ENCODE measurements at regions not wholly inside any gene's neighbourhood (a gene's known extent, or its start where the extent isn't known, plus 50 kb on each side); places are given as distances from the start of the nearest gene placed in this dataset.

GRCh38 chr16:79715061-79715460, 114.5 kb upstream of the MAF start:
- Histone ChIP-seq H3K27ac (no peak overlapping the region), H3K9me3 (ENCODE audit: low read depth, low read length) (no peaks in the 10 kb centered on the region), H3K9ac (ENCODE audit: insufficient read length) (no peak overlapping the region), H3K36me3 (ENCODE audit: insufficient read depth, low read length) (no peaks in the 10 kb centered on the region), H3K4me3 (no peak overlapping the region)
- DNase-seq (ENCODE audit: low read depth, low spot score): no peak
- TF ChIP-seq FOXP2 (optimal IDR thresholded peaks at IDR 0.05; ENCODE audit: control extremely low read depth, extremely low read length, insufficient read depth) (no peak), EZH2 (IDR thresholded peaks at IDR 0.05) (no peak), POLR2AphosphoS5 (IDR thresholded peaks at IDR 0.05; ENCODE audit: borderline replicate concordance, low read depth, low read length) (no peak)

GRCh38 chr16:79714440-79714839, 113.9 kb upstream of the MAF start:
- DNase-seq (ENCODE audit: low read depth, low spot score): no peak
- no peak for TF ChIP-seq POLR2AphosphoS5 (IDR thresholded peaks at IDR 0.05; ENCODE audit: borderline replicate concordance, low read depth, low read length)
- TF ChIP-seq FOXP2 (optimal IDR thresholded peaks at IDR 0.05; ENCODE audit: control extremely low read depth, extremely low read length, insufficient read depth): no peak
- TF ChIP-seq EZH2 (IDR thresholded peaks at IDR 0.05): no peak
- Histone ChIP-seq H3K9ac (ENCODE audit: insufficient read length) (no peak overlapping the region), H3K36me3 (ENCODE audit: insufficient read depth, low read length) (no peaks in the 10 kb centered on the region), H3K27ac (no peak overlapping the region), H3K9me3 (ENCODE audit: low read depth, low read length) (no peaks in the 10 kb centered on the region), H3K4me3 (no peak overlapping the region)

GRCh38 chr16:79713609-79714309, 113.2 kb upstream of the MAF start:
- Histone ChIP-seq H3K9ac (ENCODE audit: insufficient read length) (no peak overlapping the region), H3K36me3 (ENCODE audit: insufficient read depth, low read length) (no peaks in the 10 kb centered on the region), H3K4me3 (no peak overlapping the region), H3K9me3 (ENCODE audit: low read depth, low read length) (no peaks in the 10 kb centered on the region), H3K27ac (no peak overlapping the region)
- TF ChIP-seq POLR2AphosphoS5 (IDR thresholded peaks at IDR 0.05; ENCODE audit: borderline replicate concordance, low read depth, low read length) (no peak), FOXP2 (optimal IDR thresholded peaks at IDR 0.05; ENCODE audit: control extremely low read depth, extremely low read length, insufficient read depth) (no peak), EZH2 (IDR thresholded peaks at IDR 0.05) (no peak)
- DNase-seq (ENCODE audit: low read depth, low spot score): no peak

GRCh38 chr16:79712276-79712675, 111.7 kb upstream of the MAF start:
- DNase-seq (ENCODE audit: low read depth, low spot score): no peak
- no peaks in the 10 kb centered on the region for H3K9me3 ChIP-seq (ENCODE audit: low read depth, low read length)
- H3K36me3 ChIP-seq (ENCODE audit: insufficient read depth, low read length): no peaks in the 10 kb centered on the region
- no peak overlapping the region for H3K9ac ChIP-seq (ENCODE audit: insufficient read length)
- H3K4me3 ChIP-seq: no peak overlapping the region
- H3K27ac ChIP-seq: no peak overlapping the region
- no peak for TF ChIP-seq EZH2 (IDR thresholded peaks at IDR 0.05)
- TF ChIP-seq FOXP2 (optimal IDR thresholded peaks at IDR 0.05; ENCODE audit: control extremely low read depth, extremely low read length, insufficient read depth): no peak
- TF ChIP-seq POLR2AphosphoS5 (IDR thresholded peaks at IDR 0.05; ENCODE audit: borderline replicate concordance, low read depth, low read length): no peak

- no peaks in the 10 kb centered on the region for H3K9me3 ChIP-seq (ENCODE audit: low read depth, low read length)
- no peak overlapping the region for H3K27ac ChIP-seq
- TF ChIP-seq POLR2AphosphoS5 (IDR thresholded peaks at IDR 0.05; ENCODE audit: borderline replicate concordance, low read depth, low read length) (no peak), EZH2 (IDR thresholded peaks at IDR 0.05) (no peak), FOXP2 (optimal IDR thresholded peaks at IDR 0.05; ENCODE audit: control extremely low read depth, extremely low read length, insufficient read depth) (no peak)
- H3K4me3 ChIP-seq: no peak overlapping the region
- no peaks in the 10 kb centered on the region for H3K36me3 ChIP-seq (ENCODE audit: insufficient read depth, low read length)
- H3K9ac ChIP-seq (ENCODE audit: insufficient read length): no peak overlapping the region
- DNase-seq (ENCODE audit: low read depth, low spot score): no peak
Observed at GRCh38 chr16:79707876-79708275, 107.3 kb upstream of the MAF start.

GRCh38 chr16:79703066-79703465, 102.5 kb upstream of the MAF start:
- TF ChIP-seq EZH2 (IDR thresholded peaks at IDR 0.05) (no peak), FOXP2 (optimal IDR thresholded peaks at IDR 0.05; ENCODE audit: control extremely low read depth, extremely low read length, insufficient read depth) (no peak), POLR2AphosphoS5 (IDR thresholded peaks at IDR 0.05; ENCODE audit: borderline replicate concordance, low read depth, low read length) (no peak)
- Histone ChIP-seq H3K27ac (no peak overlapping the region), H3K9ac (ENCODE audit: insufficient read length) (no peak overlapping the region), H3K36me3 (ENCODE audit: insufficient read depth, low read length) (no peaks in the 10 kb centered on the region), H3K4me3 (no peak overlapping the region), H3K9me3 (ENCODE audit: low read depth, low read length) (no peaks in the 10 kb centered on the region)
- DNase-seq (ENCODE audit: low read depth, low spot score): no peak

- no peak overlapping the region for H3K27ac ChIP-seq
- DNase-seq (ENCODE audit: low read depth, low spot score): no peak
- no peak overlapping the region for H3K4me3 ChIP-seq
- H3K36me3 ChIP-seq (ENCODE audit: insufficient read depth, low read length): no peaks in the 10 kb centered on the region
- H3K9ac ChIP-seq (ENCODE audit: insufficient read length): no peak overlapping the region
- no peak for TF ChIP-seq EZH2 (IDR thresholded peaks at IDR 0.05)
- TF ChIP-seq FOXP2 (optimal IDR thresholded peaks at IDR 0.05; ENCODE audit: control extremely low read depth, extremely low read length, insufficient read depth): no peak
- no peak for TF ChIP-seq POLR2AphosphoS5 (IDR thresholded peaks at IDR 0.05; ENCODE audit: borderline replicate concordance, low read depth, low read length)
- no peaks in the 10 kb centered on the region for H3K9me3 ChIP-seq (ENCODE audit: low read depth, low read length)
Observed at GRCh38 chr16:79698341-79698753, 97.8 kb upstream of the MAF start.

GRCh38 chr16:79697562-79698112, 97.1 kb upstream of the MAF start:
- Histone ChIP-seq H3K36me3 (ENCODE audit: insufficient read depth, low read length) (no peaks in the 10 kb centered on the region), H3K9ac (ENCODE audit: insufficient read length) (no peak overlapping the region), H3K4me3 (no peak overlapping the region), H3K9me3 (ENCODE audit: low read depth, low read length) (no peaks in the 10 kb centered on the region), H3K27ac (no peak overlapping the region)
- DNase-seq (ENCODE audit: low read depth, low spot score): no peak
- no peak for TF ChIP-seq POLR2AphosphoS5 (IDR thresholded peaks at IDR 0.05; ENCODE audit: borderline replicate concordance, low read depth, low read length)
- TF ChIP-seq FOXP2 (optimal IDR thresholded peaks at IDR 0.05; ENCODE audit: control extremely low read depth, extremely low read length, insufficient read depth): no peak
- TF ChIP-seq EZH2 (IDR thresholded peaks at IDR 0.05): no peak
